Tibial nerve (tissue), 3 donors: ENCODE measurements at regions not wholly inside any gene's neighbourhood (a gene's known extent, or its start where the extent isn't known, plus 50 kb on each side); places are given as distances from the start of the nearest gene placed in this dataset.

Source experiments
- CTCF ChIP-seq, 5 experiments: fragments of 200-600 bp in 3 of 5; fragments of 450-650 bp in 2 of 5; sonication (generic) in 3 of 5; IDR thresholded peaks; one replicate each; pipeline ENCODE4 v1.5.1; 2016 to 2019; ENCODE audit warnings: antibody characterized with exemption in 5 of 5, mild to moderate bottlenecking in 3 of 5, moderate library complexity in 2 of 5
- POLR2A ChIP-seq, 2 donors: fragments of 450-650 bp; IDR thresholded peaks; one replicate each; pipeline ENCODE4 v1.6.1; 2017; ENCODE audit warnings: antibody characterized with exemption in 2 of 2, mild to moderate bottlenecking in 2 of 2, moderate library complexity in 2 of 2

GRCh38 chr13:105530468-105530867 lies 1005.0 kb downstream of the EFNB2 start:
- TF ChIP-seq CTCF (IDR thresholded peaks at IDR 0.05) = no peak
- no peak for TF ChIP-seq POLR2A (IDR thresholded peaks at IDR 0.05)
